Urinary bladder (tissue), 3 donors: ENCODE measurements at regions not wholly inside any gene's neighbourhood (a gene's known extent, or its start where the extent isn't known, plus 50 kb on each side); places are given as distances from the start of the nearest gene placed in this dataset.
A peak's percentile ranks its signal among the peaks of the same experiment; 100 is the strongest.

ENCODE experiments used
- DNase-seq: peaks from one replicate; pipeline ENCODE4 v3.0.0-alpha.2; 2015; ENCODE audit errors: extremely low spot score
- H3K27ac ChIP-seq: one replicate; pipeline ENCODE4 v1.5.1; 2013; ENCODE audit warnings: low read depth, mild to moderate bottlenecking, moderate library complexity
- H3K36me3 ChIP-seq: one replicate; pipeline ENCODE4 v1.6.1; 2013; ENCODE audit warnings: mild to moderate bottlenecking, moderate library complexity; ENCODE audit not compliant: insufficient read depth
- H3K4me1 ChIP-seq: one replicate; pipeline ENCODE4 v1.6.1; 2013; ENCODE audit warnings: mild to moderate bottlenecking, moderate library complexity; ENCODE audit not compliant: insufficient read depth
- H3K4me3 ChIP-seq: one replicate; pipeline ENCODE4 v1.5.1; 2013; ENCODE audit warnings: low read depth, low read length
- WGBS: extraction: QIAGEN DNeasy Blood & Tissue Kit; methylation state at CpG from one replicate; pipeline ENCODE4 v1.1.7; 2013; 5-methylcytosine and 5-hydroxymethylcytosine counted together
- donor health status: healthy with polysubstance abuse.
- donor health status: healthy.

- no peak for DNase-seq
- H3K4me3 ChIP-seq, result no peak overlapping the region
- 96% methylated on average over 5 of the region's 5 CpGs for WGBS
- no peaks in the 10 kb centered on the region for H3K4me1 ChIP-seq
- no peak overlapping the region for H3K27ac ChIP-seq
- no peaks in the 10 kb centered on the region for H3K36me3 ChIP-seq
Observed at GRCh38 chr1:232548691-232549090, 81.2 kb downstream of the SIPA1L2 start.

- 78% methylated on average over 2 of the region's 2 CpGs for WGBS
- no peaks in the 10 kb centered on the region for H3K4me1 ChIP-seq
- no peak for DNase-seq
- H3K36me3 ChIP-seq, result no peaks in the 10 kb centered on the region
- H3K4me3 ChIP-seq, result no peak overlapping the region
- H3K27ac ChIP-seq, result no peak overlapping the region
Observed at GRCh38 chr1:232547938-232548484, 81.9 kb downstream of the SIPA1L2 start.

GRCh38 chr1:232542633-232543593 lies 87.0 kb downstream of the SIPA1L2 start:
- 93% methylated on average over 13 of the region's 13 CpGs for WGBS
- Histone ChIP-seq H3K27ac (no peak overlapping the region), H3K4me1 (peaks cover 2% of the 10 kb centered on the region), H3K4me3 (no peak overlapping the region), H3K36me3 (no peaks in the 10 kb centered on the region)
- no peak for DNase-seq

- Histone ChIP-seq H3K36me3 (no peaks in the 10 kb centered on the region), H3K4me3 (no peak overlapping the region), H3K27ac (no peak overlapping the region), H3K4me1 (peaks cover 2% of the 10 kb centered on the region)
- DNase-seq, result no peak
- WGBS, result 85% methylated on average over 5 of the region's 5 CpGs
Observed at GRCh38 chr1:232538943-232539302, 91.0 kb downstream of the SIPA1L2 start.

GRCh38 chr1:232538224-232538942 lies 91.5 kb downstream of the SIPA1L2 start:
- Histone ChIP-seq H3K36me3 (no peaks in the 10 kb centered on the region), H3K27ac (no peak overlapping the region), H3K4me1 (peaks cover 2% of the 10 kb centered on the region), H3K4me3 (no peak overlapping the region)
- 84% methylated on average over 3 of the region's 3 CpGs for WGBS
- no peak for DNase-seq

GRCh38 chr1:232534552-232535517 lies 95.1 kb downstream of the SIPA1L2 start:
- DNase-seq, result no peak
- WGBS, result 79% methylated on average over 10 of the region's 10 CpGs
- Histone ChIP-seq H3K4me1 (peaks cover 2% of the 10 kb centered on the region), H3K36me3 (no peaks in the 10 kb centered on the region), H3K4me3 (no peak overlapping the region), H3K27ac (no peak overlapping the region)

- peaks cover 3% of the 10 kb centered on the region for H3K4me1 ChIP-seq
- no peak overlapping the region for H3K27ac ChIP-seq
- WGBS, result 98% methylated on average over 1 of the region's 1 CpG
- no peak overlapping the region for H3K4me3 ChIP-seq
- no peaks in the 10 kb centered on the region for H3K36me3 ChIP-seq
- no peak for DNase-seq
Observed at GRCh38 chr1:232533328-232533727, 96.6 kb downstream of the SIPA1L2 start.

GRCh38 chr1:232532901-232533300 lies 97.0 kb downstream of the SIPA1L2 start:
- Histone ChIP-seq H3K27ac (no peak overlapping the region), H3K4me1 (peaks cover 2% of the 10 kb centered on the region), H3K4me3 (no peak overlapping the region), H3K36me3 (no peaks in the 10 kb centered on the region)
- DNase-seq, result no peak
- 89% methylated on average over 2 of the region's 2 CpGs for WGBS

GRCh38 chr1:232531291-232531690 lies 98.6 kb downstream of the SIPA1L2 start:
- WGBS, result 98% methylated on average over 3 of the region's 3 CpGs

GRCh38 chr1:232529747-232530146 lies 100.2 kb downstream of the SIPA1L2 start:
- H3K36me3 ChIP-seq, result no peaks in the 10 kb centered on the region
- no peak overlapping the region for H3K27ac ChIP-seq
- H3K4me3 ChIP-seq, result no peak overlapping the region
- peaks cover 2% of the 10 kb centered on the region for H3K4me1 ChIP-seq
- WGBS, result 87% methylated on average over 2 of the region's 2 CpGs
- peak; percentile 60 for DNase-seq

More at GRCh38 chr1:232531291-232531690, 98.6 kb downstream of the SIPA1L2 start:
- H3K4me3 ChIP-seq, result no peak overlapping the region
- H3K36me3 ChIP-seq, result no peaks in the 10 kb centered on the region
- H3K27ac ChIP-seq, result no peak overlapping the region
- peaks cover 2% of the 10 kb centered on the region for H3K4me1 ChIP-seq
- DNase-seq, result no peak

- DNase-seq, result no peak
- peaks cover 2% of the 10 kb centered on the region for H3K4me1 ChIP-seq
- 95% methylated on average over 2 of the region's 2 CpGs for WGBS
- no peak overlapping the region for H3K27ac ChIP-seq
- no peak overlapping the region for H3K4me3 ChIP-seq
- no peaks in the 10 kb centered on the region for H3K36me3 ChIP-seq
Observed at GRCh38 chr1:232528472-232529089, 101.4 kb downstream of the SIPA1L2 start.

GRCh38 chr1:232524056-232524455 lies 105.9 kb downstream of the SIPA1L2 start:
- WGBS, result 75% methylated on average over 2 of the region's 2 CpGs
- H3K36me3 ChIP-seq, result no peaks in the 10 kb centered on the region

More at GRCh38 chr1:232524056-232524455, 105.9 kb downstream of the SIPA1L2 start:
- Histone ChIP-seq H3K4me3 (no peak overlapping the region), H3K27ac (no peak overlapping the region), H3K4me1 (no peaks in the 10 kb centered on the region)
- no peak for DNase-seq
